ENCODE measurements at regions not wholly inside any gene's neighbourhood (a gene's known extent, or its start where the extent isn't known, plus 50 kb on each side); places are given as distances from the start of the nearest gene placed in this dataset.

- H3K9me3 ChIP-seq = no peaks in the 10 kb centered on the region
- ATAC-seq (ENCODE audit: insufficient number of reproducible peaks, low FRiP score, low read depth) = no peak
- no peaks in the 10 kb centered on the region for H3K36me3 ChIP-seq
- no peaks in the 10 kb centered on the region for H3K27me3 ChIP-seq (replicated peaks; ENCODE audit: insufficient read depth)
- no peaks in the 10 kb centered on the region for H3K4me1 ChIP-seq (ENCODE audit: control insufficient read depth in 1 of 2, low read depth in 2 of 2)
- H3K4me3 ChIP-seq = no peak overlapping the region
- TF ChIP-seq CTCF (IDR thresholded peaks at IDR 0.05) = no peak
- H3K27ac ChIP-seq = no peak overlapping the region
- DNase-seq (ENCODE audit: low spot score) = no peak
Observed at GRCh38 chrX:42392846-42393245, 385.1 kb downstream of the PPP1R2C start.

- Histone ChIP-seq H3K27me3 (replicated peaks; ENCODE audit: insufficient read depth) (no peaks in the 10 kb centered on the region), H3K36me3 (no peaks in the 10 kb centered on the region), H3K4me3 (no peak overlapping the region), H3K4me1 (ENCODE audit: control insufficient read depth in 1 of 2, low read depth in 2 of 2) (no peaks in the 10 kb centered on the region), H3K9me3 (no peaks in the 10 kb centered on the region), H3K27ac (no peak overlapping the region)
- TF ChIP-seq CTCF (IDR thresholded peaks at IDR 0.05) = no peak
- no peak for DNase-seq (ENCODE audit: low spot score)
- ATAC-seq (ENCODE audit: insufficient number of reproducible peaks, low FRiP score, low read depth) = no peak
Observed at GRCh38 chrX:42386681-42387080, 391.3 kb downstream of the PPP1R2C start.

- Histone ChIP-seq H3K9me3 (no peaks in the 10 kb centered on the region), H3K4me1 (ENCODE audit: control insufficient read depth in 1 of 2, low read depth in 2 of 2) (no peaks in the 10 kb centered on the region), H3K4me3 (no peak overlapping the region), H3K27ac (no peak overlapping the region), H3K36me3 (no peaks in the 10 kb centered on the region), H3K27me3 (replicated peaks; ENCODE audit: insufficient read depth) (no peaks in the 10 kb centered on the region)
- TF ChIP-seq CTCF (IDR thresholded peaks at IDR 0.05) = no peak
- no peak for ATAC-seq (ENCODE audit: insufficient number of reproducible peaks, low FRiP score, low read depth)
- no peak for DNase-seq (ENCODE audit: low spot score)
Observed at GRCh38 chrX:42385730-42386129, 392.2 kb downstream of the PPP1R2C start.

- DNase-seq (ENCODE audit: low spot score) (no peak), ATAC-seq (ENCODE audit: insufficient number of reproducible peaks, low FRiP score, low read depth) (no peak)
- Histone ChIP-seq H3K27ac (no peak overlapping the region), H3K36me3 (no peaks in the 10 kb centered on the region), H3K27me3 (replicated peaks; ENCODE audit: insufficient read depth) (no peaks in the 10 kb centered on the region), H3K9me3 (no peaks in the 10 kb centered on the region), H3K4me1 (ENCODE audit: control insufficient read depth in 1 of 2, low read depth in 2 of 2) (no peaks in the 10 kb centered on the region), H3K4me3 (no peak overlapping the region)
- no peak for TF ChIP-seq CTCF (IDR thresholded peaks at IDR 0.05)
Observed at GRCh38 chrX:42384956-42385355, 393.0 kb downstream of the PPP1R2C start.

GRCh38 chrX:42378857-42379256, 399.1 kb downstream of the PPP1R2C start:
- TF ChIP-seq CTCF (IDR thresholded peaks at IDR 0.05) = no peak
- Histone ChIP-seq H3K9me3 (no peaks in the 10 kb centered on the region), H3K27me3 (replicated peaks; ENCODE audit: insufficient read depth) (no peaks in the 10 kb centered on the region), H3K4me1 (ENCODE audit: control insufficient read depth in 1 of 2, low read depth in 2 of 2) (no peaks in the 10 kb centered on the region), H3K27ac (no peak overlapping the region), H3K4me3 (no peak overlapping the region), H3K36me3 (no peaks in the 10 kb centered on the region)
- DNase-seq (ENCODE audit: low spot score) (no peak), ATAC-seq (ENCODE audit: insufficient number of reproducible peaks, low FRiP score, low read depth) (no peak)
